Endodermal cell (in vitro differentiated cells): ENCODE measurements at regions not wholly inside any gene's neighbourhood (a gene's known extent, or its start where the extent isn't known, plus 50 kb on each side); places are given as distances from the start of the nearest gene placed in this dataset.

Experiments used
- DNase-seq: peaks from one replicate; pipeline ENCODE4 v3.0.0-alpha.2; 2017
- H3K27ac ChIP-seq: 2 replicates; pipeline ENCODE4 v1.5.1; 2013; ENCODE audit warnings: mild to moderate bottlenecking, low read depth, low read length, moderate library complexity
- H3K27me3 ChIP-seq: 2 replicates; pipeline ENCODE4 v1.6.1; 2013; ENCODE audit warnings: mild to moderate bottlenecking, low read length, moderate library complexity; ENCODE audit not compliant: insufficient read depth, control insufficient read depth, poor library complexity, severe bottlenecking
- H3K36me3 ChIP-seq: 2 replicates; pipeline ENCODE4 v1.7.0; 2013; ENCODE audit warnings: mild to moderate bottlenecking, low read length, moderate library complexity; ENCODE audit not compliant: control insufficient read depth, insufficient read depth
- H3K4me1 ChIP-seq: one replicate; pipeline ENCODE4 v1.7.0; 2013; ENCODE audit warnings: low read length; ENCODE audit not compliant: control insufficient read depth, insufficient read depth
- H3K4me3 ChIP-seq: 2 replicates; pipeline ENCODE4 v1.5.1; 2013; ENCODE audit warnings: mild to moderate bottlenecking, low read length, moderate library complexity
- H3K9ac ChIP-seq: 2 replicates; pipeline ENCODE4 v1.6.1; 2013; ENCODE audit warnings: mild to moderate bottlenecking, low read length, moderate library complexity; ENCODE audit not compliant: poor library complexity, severe bottlenecking; ENCODE audit errors: extremely low read depth
- H3K9me3 ChIP-seq: 2 replicates; pipeline ENCODE4 v1.6.1; 2013; ENCODE audit warnings: mild to moderate bottlenecking, low read length, moderate library complexity; ENCODE audit not compliant: control insufficient read depth
- H3K27ac Mint-ChIP-seq: 2 replicates; pipeline ENCODE4 v1.8.0; 2020; ENCODE audit warnings: mixed read lengths
- H3K27me3 Mint-ChIP-seq: 2 replicates; pipeline ENCODE4 v1.8.0; 2021; ENCODE audit warnings: mild to moderate bottlenecking, mixed read lengths; ENCODE audit not compliant: insufficient read depth
- H3K36me3 Mint-ChIP-seq: 2 replicates; pipeline ENCODE4 v1.8.0; 2020; ENCODE audit warnings: low read depth, mixed read lengths
- H3K4me1 Mint-ChIP-seq: 2 replicates; pipeline ENCODE4 v1.8.0; 2020; ENCODE audit warnings: mixed read lengths
- H3K4me3 Mint-ChIP-seq: 2 replicates; pipeline ENCODE4 v1.8.0; 2020; ENCODE audit warnings: mild to moderate bottlenecking, moderate library complexity, mixed read lengths
- H3K9me3 Mint-ChIP-seq: 2 replicates; pipeline ENCODE4 v1.8.0; 2020; ENCODE audit warnings: mild to moderate bottlenecking, mixed read lengths
- CTCF ChIP-seq: fragments of 200-600 bp; sonication (generic); conservative IDR thresholded peaks from 2 replicates; pipeline ENCODE4 v1.5.0; 2021; ENCODE audit warnings: antibody characterized with exemption, mild to moderate bottlenecking
- WGBS, 2 experiments: methylation state at CpG; one replicate each; pipeline versions ENCODE4 v1.1.5 to v1.1.7; 2013; ENCODE audit warnings: missing lambda C conversion rate in 2 of 2, mixed read lengths in 1 of 2; ENCODE audit not compliant: insufficient coverage in 1 of 2, insufficient read length in 1 of 2; 5-methylcytosine and 5-hydroxymethylcytosine counted together

GRCh38 chr2:74744731-74745515 is 89.0 kb upstream of the HK2 start:
- Mint-ChIP-seq H3K27ac (no peak overlapping the region), H3K36me3 (no peaks in the 10 kb centered on the region), H3K4me3 (no peak overlapping the region), H3K9me3 (no peaks in the 10 kb centered on the region), H3K4me1 (no peaks in the 10 kb centered on the region), H3K27me3 (peaks cover 3% of the 10 kb centered on the region)
- Histone ChIP-seq H3K36me3 (no peaks in the 10 kb centered on the region), H3K9ac (no peak overlapping the region), H3K27me3 (no peaks in the 10 kb centered on the region), H3K4me1 (no peaks in the 10 kb centered on the region), H3K4me3 (no peak overlapping the region), H3K9me3 (no peaks in the 10 kb centered on the region), H3K27ac (no peak overlapping the region)
- no peak for DNase-seq
- no peak for TF ChIP-seq CTCF
- 81% methylated on average over 4 of the region's 4 CpGs for WGBS, 2 experiments

- H3K27ac ChIP-seq = no peak overlapping the region
- no peaks in the 10 kb centered on the region for H3K4me1 ChIP-seq
- WGBS, 2 experiments = 92 to 97% methylated on average over 8 of the region's 8 CpGs
- Mint-ChIP-seq H3K27ac (no peak overlapping the region), H3K36me3 (no peaks in the 10 kb centered on the region), H3K27me3 (peaks cover under 1% of the 10 kb centered on the region), H3K4me3 (no peak overlapping the region), H3K4me1 (no peaks in the 10 kb centered on the region), H3K9me3 (no peaks in the 10 kb centered on the region)
- no peaks in the 10 kb centered on the region for H3K36me3 ChIP-seq
- no peak overlapping the region for H3K9ac ChIP-seq
- no peaks in the 10 kb centered on the region for H3K27me3 ChIP-seq
- H3K4me3 ChIP-seq = no peak overlapping the region
- TF ChIP-seq CTCF = no peak
- H3K9me3 ChIP-seq = no peaks in the 10 kb centered on the region
- DNase-seq = no peak
Observed at GRCh38 chr2:74745766-74746165, 88.2 kb upstream of the HK2 start.

- Histone ChIP-seq H3K36me3 (no peaks in the 10 kb centered on the region), H3K4me3 (no peak overlapping the region), H3K9me3 (no peaks in the 10 kb centered on the region), H3K9ac (no peak overlapping the region), H3K27me3 (no peaks in the 10 kb centered on the region), H3K4me1 (no peaks in the 10 kb centered on the region), H3K27ac (no peak overlapping the region)
- no peaks in the 10 kb centered on the region for H3K36me3 Mint-ChIP-seq
- no peaks in the 10 kb centered on the region for H3K9me3 Mint-ChIP-seq
- TF ChIP-seq CTCF = no peak
- H3K4me1 Mint-ChIP-seq = no peaks in the 10 kb centered on the region
- H3K4me3 Mint-ChIP-seq = no peak overlapping the region
- no peaks in the 10 kb centered on the region for H3K27me3 Mint-ChIP-seq
- 80 to 88% methylated on average over 1 to 2 of the region's 2 CpGs for WGBS, 2 experiments
- no peak overlapping the region for H3K27ac Mint-ChIP-seq
- DNase-seq = no peak
Observed at GRCh38 chr2:74746480-74746879, 87.4 kb upstream of the HK2 start.
